HUDEP-2 (cell line): ENCODE measurements at regions not wholly inside any gene's neighbourhood (a gene's known extent, or its start where the extent isn't known, plus 50 kb on each side); places are given as distances from the start of the nearest gene placed in this dataset.

Experiments used
- DNase-seq, 76 experiments: peaks; one replicate each; lab custom pipeline; 2025; ENCODE audit not compliant: unreplicated experiment in 76 of 76; lab: John Stamatoyannopoulos, UW

- no peak for DNase-seq
Observed at GRCh38 chr5:89946508-89946907, 463.0 kb downstream of the CETN3 start.

DNA sequence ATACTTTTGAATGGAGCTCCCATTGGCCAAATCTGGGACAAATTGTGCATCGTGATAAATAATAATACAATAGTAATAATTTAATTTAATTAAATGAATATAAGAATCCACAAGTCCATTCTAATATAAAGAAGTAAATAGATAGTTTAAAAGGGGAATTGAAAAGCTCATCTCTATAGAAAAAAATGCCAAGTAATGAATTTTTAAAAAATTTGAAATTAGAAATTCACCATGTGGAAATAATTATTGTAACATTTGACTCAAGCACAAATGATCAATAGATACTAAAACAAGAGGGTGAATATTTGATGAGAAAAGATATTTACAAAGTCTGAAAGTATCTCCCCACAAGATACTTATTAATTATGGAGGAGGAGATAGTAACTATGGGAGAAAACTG, 467.4 kb downstream of the CETN3 start:
- DNase-seq = no peak

DNA sequence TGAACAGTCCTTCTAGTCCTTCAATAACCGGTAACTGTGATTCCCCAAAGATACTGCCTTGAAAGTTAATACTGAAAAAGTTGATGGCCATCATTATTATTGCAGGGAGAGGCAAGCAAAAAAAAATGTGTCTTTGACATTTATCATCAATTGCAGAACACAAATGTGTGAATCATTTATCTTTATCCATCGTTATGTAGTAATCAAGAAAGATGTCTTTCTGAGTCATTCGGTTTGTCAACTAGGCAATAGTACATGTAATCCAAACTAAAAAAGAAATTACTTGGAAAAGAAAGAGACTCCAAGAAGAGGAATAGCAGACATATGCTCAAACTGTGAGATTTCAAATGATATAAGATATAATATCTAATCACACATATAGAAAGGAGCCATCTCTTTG, 473.0 kb downstream of the CETN3 start:
- DNase-seq = no peak

GRCh38 chr5:89934069-89934468, 475.5 kb downstream of the CETN3 start:
- DNase-seq = no peak

- DNase-seq = no peak
Observed at GRCh38 chr5:89932771-89933181, 476.8 kb downstream of the CETN3 start.

DNA sequence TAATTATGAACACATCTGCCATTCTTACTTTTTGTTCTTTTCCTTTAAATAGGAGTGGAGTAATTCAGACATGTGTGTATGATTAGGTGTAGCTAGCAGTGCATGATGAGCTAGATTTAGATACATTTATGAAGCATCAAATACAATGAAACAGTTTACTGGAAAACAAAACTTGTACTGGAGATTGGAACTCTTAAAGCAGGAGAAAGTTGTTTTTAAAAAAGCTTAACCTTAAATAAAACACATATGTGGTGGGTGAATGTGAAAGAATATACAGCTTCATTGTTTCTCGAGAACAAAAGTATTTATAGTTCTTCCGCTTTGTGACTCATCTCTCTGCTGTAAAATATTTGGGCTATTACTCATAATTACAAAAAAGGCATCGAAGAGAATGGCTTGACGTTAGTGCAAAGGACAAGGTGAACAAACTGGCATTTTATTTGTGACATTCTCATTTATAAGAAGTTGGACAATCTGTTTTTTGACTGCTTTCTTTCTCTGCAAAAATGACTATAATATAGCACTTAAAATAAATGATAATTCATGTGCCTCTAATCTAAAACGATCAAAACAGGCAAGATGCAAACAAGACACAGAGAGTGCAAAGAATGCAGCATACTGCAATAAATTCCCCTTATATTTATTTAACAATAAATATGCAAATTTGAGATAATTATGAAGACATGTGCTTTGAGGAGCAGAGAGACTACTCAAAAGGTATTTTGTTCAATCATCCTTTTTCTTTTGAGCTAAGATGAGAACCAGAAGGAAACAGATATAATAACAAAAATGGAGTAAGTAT, 478.8 kb downstream of the CETN3 start:
- DNase-seq = no peak

GRCh38 chr5:89929834-89930233, 479.7 kb downstream of the CETN3 start:
- no peak for DNase-seq

- DNase-seq = no peak
Observed at GRCh38 chr5:89929173-89929572, 480.4 kb downstream of the CETN3 start.

- no peak for DNase-seq
Observed at GRCh38 chr5:89922161-89922560, 487.4 kb downstream of the CETN3 start.

DNA sequence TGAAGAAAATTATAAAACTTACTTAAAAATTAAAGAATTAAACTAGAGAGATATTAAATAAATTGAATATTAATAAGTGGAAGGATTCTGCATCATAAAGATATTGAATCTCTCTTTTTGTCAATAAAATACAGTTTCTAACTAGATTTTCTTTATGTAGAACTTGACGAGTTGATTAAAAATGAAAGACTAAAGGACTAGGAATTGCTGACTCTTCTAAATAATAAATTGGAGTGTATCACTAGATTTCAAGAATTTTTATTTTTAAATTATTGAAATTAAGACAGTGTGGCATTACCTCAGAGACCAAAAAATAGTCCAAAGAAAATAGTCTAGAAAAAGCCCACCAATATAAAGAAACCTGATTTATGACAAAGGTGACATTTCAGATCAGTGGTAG, 492.4 kb downstream of the CETN3 start:
- no peak for DNase-seq

GRCh38 chr5:89916131-89916530, 493.4 kb downstream of the CETN3 start:
- DNase-seq = no peak

- no peak for DNase-seq
Observed at GRCh38 chr5:89908876-89909275, 500.7 kb downstream of the CETN3 start.

- no peak for DNase-seq
Observed at GRCh38 chr5:89904442-89904841, 505.1 kb downstream of the CETN3 start.

- DNase-seq = no peak
Observed at GRCh38 chr5:89901983-89902382, 507.6 kb downstream of the CETN3 start.

DNA sequence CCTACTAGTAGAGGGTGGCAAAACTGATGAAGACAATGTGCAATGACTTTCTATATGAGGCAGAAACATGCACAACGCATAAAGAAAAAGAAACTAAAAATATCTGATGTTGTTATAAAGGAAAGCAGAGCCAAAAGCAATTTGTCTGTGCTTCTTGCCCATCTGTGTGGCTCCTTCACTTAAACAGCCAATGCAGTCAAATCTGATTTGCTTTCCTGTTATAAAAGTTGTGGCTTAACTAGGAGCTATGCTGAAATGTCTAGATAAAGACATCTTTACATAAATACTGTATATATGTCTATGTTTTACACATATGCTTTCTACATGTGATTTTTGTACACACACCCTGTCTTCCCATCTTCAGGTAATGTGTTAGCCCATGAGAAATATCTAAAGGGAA, 508.2 kb downstream of the CETN3 start:
- DNase-seq = no peak

- DNase-seq = no peak
Observed at GRCh38 chr5:89900346-89900745, 509.2 kb downstream of the CETN3 start.

GRCh38 chr5:89899559-89899958, 510.0 kb downstream of the CETN3 start:
- no peak for DNase-seq

DNA sequence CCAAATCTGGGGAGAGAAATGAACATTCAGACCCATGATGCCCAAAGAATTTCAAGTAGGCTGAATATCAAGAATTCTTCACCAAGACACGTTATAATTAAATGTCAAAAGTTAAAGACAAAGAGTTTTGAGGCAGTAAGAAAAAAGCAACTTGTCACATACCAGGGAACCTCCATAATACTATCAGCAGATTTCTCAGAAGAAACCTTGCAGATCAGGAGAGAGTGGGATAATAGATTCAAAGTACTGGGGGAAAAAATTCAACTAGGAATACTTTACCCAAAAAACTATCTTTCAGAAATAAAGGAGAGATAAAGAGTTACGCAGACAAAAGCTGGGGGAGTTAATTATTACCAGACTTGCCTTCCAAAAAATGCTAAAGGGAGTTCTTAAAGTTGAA, 516.0 kb downstream of the CETN3 start:
- DNase-seq = no peak

DNA sequence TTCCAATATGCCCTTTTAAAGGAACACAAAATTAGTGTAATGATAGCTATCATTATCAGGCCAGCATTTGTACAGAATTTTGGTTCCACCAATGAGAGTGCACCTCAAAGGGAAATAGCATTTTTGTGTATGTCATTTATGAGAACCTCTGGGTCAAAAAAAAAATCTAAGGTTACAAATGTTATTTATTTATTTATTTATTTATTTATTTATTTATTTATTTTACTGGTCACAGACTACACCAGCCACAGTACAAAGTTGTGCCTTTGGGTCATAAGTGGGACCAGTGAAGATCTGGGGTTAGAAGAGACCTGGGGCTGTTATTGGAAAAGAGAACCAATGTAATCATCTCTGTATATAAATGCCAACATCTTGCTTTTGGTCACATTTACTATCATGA, 523.9 kb downstream of the CETN3 start:
- DNase-seq = no peak

DNA sequence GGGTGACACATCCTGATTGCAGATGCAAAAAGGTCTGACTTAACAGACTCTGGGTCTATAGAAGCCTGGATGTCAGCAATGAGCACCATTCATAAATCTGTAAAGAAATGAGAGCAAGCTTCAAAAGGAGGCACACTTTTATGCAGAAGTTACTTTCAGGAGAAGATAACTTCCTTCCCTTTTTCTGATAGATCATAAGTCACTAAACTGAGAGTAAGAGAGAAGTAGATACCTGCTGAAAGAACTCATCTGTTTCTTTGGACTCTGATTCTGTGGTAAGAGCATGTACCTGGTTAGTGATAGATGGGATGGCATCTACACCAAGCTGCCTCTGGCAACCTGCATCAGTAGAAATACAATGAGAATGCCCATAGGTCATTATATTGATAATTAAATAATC, 525.6 kb downstream of the CETN3 start:
- no peak for DNase-seq

GRCh38 chr5:89878140-89879132, 531.1 kb downstream of the CETN3 start:
- DNase-seq = peak in 1 of 76 experiments; percentile 3

DNA sequence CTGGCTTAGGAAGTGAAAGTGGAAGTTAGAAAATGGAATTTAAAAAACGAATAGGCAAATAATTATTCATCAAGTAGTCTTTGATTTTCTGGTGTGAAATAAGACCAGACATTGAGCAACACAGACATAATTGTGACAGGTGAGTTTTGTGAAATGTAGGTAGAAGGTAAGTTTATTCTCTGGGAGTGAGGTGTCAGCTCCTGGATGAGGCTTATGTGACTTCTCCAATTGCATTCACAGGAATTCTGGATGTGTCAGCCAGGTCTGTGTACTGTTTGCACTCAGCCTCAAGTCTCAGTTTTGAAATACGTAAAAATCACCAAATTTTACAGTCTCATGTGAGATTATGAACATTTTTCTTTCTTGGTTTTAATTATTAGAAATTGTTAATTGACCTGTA, 537.6 kb downstream of the CETN3 start:
- DNase-seq = no peak
